ENCODE measurements at regions not wholly inside any gene's neighbourhood (a gene's known extent, or its start where the extent isn't known, plus 50 kb on each side); places are given as distances from the start of the nearest gene placed in this dataset.
"Not testable (repeated sequence)": the region's sequence is repeated elsewhere in the genome, so short reads cannot be mapped to it uniquely, and the experiment has no call there.

DNA sequence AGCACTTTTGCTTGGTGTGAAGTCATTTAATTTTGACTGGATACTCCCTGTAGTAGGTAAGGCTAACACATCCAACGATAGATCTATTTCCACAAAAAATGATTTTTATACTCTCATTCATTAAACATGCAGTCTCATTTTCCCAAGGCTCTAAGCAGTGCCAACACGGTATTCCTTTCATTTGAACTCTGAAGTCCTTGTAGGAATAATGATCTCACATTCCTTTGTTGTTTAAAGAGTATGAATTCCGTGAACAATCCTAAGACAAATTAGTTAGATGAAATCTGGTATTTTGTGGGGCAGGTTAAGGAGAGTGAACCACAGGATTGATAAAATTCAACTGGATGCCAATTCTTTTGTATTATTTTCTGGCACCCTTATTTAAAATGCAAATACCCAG lies 66.6 kb downstream of the LACC1 start:
- DNase-seq, result no peak

DNA sequence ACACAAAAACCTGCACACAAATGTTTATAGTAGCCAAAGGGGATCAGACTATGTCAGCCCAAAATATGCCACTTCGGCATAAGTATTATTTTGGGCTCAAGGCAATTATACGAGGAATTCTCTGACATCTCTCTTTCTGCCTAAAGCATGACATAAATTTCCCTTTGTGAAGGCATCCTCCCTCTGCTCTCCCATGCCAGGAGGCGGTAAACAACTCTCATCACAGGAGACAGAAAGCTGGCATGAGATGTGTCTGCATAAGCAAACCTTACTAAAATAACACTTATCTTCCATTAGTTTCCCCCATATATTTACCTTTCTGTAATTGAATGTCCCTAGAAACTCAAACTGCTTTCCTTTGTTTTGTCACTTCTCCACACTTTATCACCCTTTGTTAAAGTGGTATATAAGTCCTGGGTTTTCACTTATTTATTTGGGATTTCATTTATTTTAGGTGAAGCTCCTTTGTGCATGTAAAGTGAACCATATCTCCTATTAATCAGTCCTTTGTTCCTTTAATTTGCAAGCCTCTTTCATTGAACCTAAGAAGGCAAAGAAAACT lies 68.3 kb downstream of the LACC1 start:
- no peak for DNase-seq

DNA sequence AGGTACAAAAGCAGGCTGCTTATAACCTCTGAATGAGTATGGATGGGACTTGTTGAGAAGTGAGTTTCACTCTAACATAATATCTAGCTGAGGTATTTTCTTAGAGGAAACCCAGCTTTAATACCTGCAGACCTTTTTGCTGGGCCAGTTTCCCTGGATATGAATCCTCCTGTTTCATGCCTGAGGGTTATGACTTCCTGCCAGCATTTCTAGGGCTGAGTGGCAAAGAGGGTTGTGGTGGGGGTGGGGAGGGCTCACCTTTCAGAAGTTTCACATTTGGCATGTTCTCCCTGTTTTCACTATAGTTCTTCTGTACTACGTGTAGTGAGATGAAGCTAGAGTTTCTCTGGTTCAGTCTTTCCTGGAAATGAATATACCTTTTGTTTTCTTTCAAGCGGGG lies 73.7 kb downstream of the LACC1 start:
- no peak for DNase-seq

DNA sequence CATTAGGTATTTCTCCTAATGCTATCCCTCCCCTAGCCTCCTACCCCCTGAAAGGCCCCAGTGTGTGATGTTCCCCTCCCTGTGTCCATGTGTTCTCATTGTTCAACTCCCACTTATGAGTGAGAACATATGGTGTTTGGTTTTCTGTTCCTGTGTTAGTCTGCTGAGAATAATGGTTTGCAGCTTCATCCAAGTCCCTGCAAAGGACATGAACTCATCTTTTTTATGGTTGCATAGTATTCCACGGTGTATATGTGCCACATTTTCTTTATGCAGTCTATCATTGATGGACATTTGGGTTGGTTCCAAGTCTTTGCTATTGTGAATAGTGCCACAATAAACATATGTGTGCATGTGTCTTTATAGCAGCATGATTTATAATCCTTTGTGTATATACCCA lies 77.3 kb downstream of the LACC1 start:
- DNase-seq, result not testable (repeated sequence)

DNA sequence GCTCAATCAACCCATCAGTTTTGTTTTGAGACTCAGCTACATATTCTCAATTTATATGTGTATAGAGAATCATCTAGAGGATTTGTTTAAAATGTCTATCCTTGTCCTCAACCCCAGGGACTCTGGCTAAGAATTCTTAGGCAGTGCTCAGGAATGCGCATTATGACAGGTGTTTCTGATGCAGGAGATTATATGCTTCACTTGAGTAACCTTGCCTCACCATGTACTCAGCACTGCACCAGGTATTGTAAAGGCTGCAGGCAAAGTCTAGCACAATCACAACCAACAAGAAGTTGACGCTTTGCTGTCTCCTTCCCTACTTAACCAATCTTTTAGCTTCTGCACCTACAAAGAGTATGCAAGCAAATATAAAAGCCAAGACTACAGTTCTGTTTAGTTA lies 79.6 kb downstream of the LACC1 start:
- no peak for DNase-seq

DNA sequence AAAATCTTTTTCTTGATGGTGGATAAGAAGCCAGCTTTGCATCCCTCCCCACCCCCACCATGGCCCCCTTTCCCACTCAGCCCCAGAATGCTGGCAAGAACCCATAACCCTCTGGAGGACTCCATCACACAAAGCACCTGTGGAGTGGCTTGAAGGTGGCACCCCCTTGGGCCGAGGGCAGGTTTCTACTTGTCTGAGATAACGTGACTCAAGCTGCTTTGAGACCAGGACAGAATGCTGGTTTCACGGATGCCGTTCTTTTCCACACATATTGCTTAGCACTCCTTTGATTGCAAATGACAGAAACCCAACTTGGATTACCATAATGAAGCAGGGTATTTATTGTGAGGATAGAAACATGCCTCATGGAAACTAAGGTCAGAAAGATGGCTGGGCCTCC lies 82.2 kb downstream of the LACC1 start:
- no peak for DNase-seq

DNA sequence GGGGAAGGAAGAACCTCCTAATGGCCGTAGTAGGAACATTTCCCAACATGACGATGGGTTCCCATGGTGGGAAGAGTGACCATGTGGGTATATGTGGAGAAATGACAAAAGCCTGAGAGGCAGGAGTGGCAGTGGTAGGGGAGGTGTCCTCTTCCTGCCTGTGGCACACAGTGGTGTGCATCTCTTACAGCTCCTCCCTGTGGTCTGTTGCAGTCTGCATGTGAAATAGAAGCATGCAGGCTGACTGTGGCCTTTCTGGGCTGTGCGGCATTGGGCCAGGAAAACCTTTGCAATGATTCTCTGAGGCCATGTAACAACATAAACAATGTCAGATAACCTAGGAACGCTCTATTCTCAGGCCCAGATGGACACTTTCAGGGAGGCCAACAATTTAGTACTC lies 84.0 kb downstream of the LACC1 start:
- DNase-seq, result no peak

DNA sequence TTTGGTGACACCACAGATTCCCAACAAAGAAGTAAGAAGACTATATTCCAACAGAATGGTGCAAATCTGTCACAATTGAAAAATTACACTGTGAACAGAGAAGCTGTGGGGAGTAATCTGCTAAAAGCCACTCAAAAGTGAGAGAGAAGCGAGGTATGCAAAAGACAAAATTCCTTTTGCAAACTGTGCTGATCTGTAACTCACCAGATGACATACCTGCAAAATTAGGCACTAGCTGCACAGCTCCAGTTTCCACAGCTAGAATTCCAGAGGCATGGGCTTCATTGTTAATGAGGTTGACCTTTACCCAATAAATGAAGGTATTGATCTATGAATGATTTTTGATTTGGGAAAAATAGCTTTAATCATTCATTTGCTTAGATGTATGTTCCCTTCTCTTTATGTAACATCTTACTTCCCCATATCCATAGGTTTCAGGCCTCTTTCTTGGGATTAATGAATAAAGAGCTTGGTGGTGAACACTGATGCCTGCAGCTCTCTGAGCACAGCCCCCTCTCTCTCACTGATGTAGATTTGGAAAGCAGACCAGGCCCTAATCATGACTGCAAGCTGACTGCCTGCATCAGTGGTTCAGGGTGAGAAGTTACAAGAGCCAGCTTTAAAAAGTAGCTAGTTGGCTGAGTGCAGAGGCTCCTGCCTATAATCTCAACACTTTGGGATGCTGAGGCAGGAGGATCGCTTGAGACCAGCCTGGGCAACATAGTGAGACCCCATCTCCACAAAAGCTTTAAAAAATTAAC lies 85.2 kb downstream of the LACC1 start:
- no peak for DNase-seq

DNA sequence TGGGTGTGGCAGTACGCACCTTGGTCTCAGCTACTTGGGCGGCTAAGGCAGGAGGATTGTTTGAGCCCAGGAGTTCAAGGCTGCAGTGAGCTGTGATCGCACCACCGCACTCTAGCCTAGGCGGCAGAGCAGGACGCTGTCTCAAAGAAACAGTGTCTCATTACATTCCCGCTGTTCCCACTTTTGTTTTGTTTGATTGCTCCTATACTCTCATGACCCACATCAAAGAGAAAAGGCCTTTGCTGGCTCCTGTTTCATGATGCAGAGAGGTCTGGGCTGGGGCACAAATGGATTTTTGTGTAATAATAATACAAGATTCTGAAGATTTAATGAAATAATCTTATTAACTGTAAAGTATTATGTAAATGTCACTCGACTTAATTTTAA lies 85.7 kb downstream of the LACC1 start:
- DNase-seq, result no peak

DNA sequence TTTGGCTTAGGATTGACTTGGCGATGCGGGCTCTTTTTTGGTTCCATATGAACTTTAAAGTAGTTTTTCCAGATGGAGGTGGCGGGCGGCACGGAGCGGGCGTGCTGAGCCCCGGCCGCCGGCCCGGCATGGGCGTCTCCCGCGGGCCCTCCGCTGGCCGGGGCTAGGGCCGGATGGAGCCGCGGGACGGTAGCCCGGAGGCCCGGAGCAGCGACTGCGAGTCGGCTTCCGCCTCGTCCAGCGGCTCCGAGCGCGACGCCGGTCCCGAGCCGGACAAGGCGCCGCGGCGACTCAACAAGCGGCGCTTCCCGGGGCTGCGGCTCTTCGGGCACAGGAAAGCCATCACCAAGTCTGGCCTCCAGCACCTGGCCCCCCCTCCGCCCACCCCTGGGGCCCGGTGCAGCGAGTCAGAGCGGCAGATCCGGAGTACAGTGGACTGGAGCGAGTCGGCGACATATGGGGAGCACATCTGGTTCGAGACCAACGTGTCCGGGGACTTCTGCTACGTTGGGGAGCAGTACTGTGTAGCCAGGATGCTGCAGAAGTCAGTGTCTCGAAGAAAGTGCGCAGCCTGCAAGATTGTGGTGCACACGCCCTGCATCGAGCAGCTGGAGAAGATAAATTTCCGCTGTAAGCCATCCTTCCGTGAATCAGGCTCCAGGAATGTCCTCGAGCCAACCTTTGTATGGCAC lies 88.7 kb downstream of the LACC1 start:
- DNase-seq, result not testable (repeated sequence)

DNA sequence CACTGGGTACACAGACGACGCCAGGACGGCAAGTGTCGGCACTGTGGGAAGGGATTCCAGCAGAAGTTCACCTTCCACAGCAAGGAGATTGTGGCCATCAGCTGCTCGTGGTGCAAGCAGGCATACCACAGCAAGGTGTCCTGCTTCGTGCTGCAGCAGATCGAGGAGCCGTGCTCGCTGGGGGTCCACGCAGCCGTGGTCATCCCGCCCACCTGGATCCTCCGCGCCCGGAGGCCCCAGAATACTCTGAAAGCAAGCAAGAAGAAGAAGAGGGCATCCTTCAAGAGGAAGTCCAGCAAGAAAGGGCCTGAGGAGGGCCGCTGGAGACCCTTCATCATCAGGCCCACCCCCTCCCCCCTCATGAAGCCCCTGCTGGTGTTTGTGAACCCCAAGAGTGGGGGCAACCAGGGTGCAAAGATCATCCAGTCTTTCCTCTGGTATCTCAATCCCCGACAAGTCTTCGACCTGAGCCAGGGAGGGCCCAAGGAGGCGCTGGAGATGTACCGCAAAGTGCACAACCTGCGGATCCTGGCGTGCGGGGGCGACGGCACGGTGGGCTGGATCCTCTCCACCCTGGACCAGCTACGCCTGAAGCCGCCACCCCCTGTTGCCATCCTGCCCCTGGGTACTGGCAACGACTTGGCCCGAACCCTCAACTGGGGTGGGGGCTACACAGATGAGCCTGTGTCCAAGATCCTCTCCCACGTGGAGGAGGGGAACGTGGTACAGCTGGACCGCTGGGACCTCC lies 89.4 kb downstream of the LACC1 start:
- not testable (repeated sequence) for DNase-seq

DNA sequence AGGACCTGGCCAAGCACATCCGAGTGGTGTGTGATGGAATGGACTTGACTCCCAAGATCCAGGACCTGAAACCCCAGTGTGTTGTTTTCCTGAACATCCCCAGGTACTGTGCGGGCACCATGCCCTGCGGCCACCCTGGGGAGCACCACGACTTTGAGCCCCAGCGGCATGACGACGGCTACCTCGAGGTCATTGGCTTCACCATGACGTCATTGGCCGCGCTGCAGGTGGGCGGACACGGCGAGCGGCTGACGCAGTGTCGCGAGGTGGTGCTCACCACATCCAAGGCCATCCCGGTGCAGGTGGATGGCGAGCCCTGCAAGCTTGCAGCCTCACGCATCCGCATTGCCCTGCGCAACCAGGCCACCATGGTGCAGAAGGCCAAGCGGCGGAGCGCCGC lies 90.2 kb downstream of the LACC1 start:
- DNase-seq, result not testable (repeated sequence)

DNA sequence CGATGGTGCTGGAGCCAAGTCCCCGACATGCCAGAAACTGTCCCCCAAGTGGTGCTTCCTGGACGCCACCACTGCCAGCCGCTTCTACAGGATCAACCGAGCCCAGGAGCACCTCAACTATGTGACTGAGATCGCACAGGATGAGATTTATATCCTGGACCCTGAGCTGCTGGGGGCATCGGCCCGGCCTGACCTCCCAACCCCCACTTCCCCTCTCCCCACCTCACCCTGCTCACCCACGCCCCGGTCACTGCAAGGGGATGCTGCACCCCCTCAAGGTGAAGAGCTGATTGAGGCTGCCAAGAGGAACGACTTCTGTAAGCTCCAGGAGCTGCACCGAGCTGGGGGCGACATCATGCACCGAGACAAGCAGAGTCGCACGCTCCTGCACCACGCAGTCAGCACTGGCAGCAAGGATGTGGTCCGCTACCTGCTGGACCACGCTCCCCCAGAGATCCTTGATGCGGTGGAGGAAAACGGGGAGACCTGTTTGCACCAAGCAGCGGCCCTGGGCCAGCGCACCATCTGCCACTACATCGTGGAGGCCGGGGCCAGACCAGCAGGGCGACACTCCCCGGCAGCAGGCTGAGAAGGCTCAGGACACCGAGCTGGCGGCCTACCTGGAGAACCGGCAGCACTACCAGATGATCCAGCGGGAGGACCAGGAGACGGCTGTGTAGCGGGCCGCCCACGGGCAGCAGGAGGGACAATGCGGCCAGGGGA lies 91.0 kb downstream of the LACC1 start:
- DNase-seq, result not testable (repeated sequence)

DNA sequence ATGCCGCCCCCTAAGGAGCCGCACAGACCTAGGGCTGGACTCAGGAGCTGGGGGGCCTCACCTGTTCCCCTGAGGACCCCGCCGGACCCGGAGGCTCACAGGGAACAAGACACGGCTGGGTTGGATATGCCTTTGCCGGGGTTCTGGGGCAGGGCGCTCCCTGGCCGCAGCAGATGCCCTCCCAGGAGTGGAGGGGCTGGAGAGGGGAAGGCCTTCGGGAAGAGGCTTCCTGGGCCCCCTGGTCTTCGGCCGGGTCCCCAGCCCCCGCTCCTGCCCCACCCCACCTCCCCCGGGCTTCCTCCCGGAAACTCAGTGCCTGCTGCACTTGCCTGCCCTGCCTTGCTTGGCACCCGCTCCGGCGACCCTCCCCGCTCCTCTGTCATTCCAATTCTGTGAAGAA lies 91.6 kb downstream of the LACC1 start:
- not testable (repeated sequence) for DNase-seq

DNA sequence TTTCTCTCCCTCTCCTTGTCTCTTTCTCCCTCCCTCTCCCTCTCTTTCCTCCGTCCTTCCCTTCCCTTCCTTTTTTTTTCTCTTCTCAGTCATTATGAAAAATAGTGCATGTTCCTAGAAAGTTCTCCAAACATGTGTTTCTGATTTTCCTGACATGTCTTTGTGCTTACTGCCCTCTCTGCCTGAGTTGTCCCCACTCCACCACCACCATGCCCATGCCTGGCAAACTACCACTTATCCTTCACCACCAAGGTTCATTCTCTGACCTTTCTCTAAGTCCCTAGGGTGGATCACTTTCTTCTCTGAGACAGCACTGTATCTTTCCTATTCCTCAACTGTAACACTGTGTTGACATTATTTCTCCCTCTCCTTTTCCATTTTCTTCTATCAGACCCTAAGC lies 98.2 kb downstream of the LACC1 start:
- no peak for DNase-seq

DNA sequence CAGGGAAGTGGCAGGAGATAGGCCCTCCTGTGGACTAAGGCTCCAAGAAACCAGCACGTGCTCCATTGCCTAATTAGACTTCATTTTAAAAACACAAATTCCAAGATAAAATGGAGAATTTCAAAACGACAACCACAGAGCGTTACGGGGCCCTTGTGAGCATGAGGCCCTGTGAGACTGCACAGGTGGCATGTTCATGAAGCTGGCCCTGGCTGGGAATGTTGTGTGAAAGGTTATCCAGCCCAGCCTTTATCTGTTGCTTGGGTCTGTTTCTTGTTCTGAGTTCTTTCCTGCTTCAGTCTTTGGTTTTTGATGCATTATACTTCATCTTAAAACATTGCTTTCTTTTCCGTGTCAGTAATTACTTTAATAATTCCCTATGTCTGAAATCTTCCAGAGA lies 99.0 kb downstream of the LACC1 start:
- DNase-seq, result no peak

DNA sequence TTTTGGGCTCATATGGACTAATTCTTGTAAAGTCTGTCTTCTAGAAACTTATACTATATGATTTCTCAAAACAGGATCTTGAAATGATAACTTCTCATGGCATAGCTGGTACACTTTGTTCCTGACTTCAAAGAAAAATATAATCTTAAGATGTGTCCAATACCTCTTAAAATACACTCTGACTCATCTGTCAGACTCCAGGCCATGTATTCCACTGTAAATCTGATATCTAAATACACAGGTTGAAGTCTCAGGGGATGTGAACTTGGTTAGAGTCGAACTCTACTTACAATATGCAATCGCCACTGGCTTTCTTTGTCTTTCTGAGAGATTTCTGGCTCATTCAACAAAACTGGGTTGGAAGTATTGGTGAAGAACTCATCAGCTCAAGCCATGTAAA lies 99.8 kb downstream of the LACC1 start:
- DNase-seq, result no peak

DNA sequence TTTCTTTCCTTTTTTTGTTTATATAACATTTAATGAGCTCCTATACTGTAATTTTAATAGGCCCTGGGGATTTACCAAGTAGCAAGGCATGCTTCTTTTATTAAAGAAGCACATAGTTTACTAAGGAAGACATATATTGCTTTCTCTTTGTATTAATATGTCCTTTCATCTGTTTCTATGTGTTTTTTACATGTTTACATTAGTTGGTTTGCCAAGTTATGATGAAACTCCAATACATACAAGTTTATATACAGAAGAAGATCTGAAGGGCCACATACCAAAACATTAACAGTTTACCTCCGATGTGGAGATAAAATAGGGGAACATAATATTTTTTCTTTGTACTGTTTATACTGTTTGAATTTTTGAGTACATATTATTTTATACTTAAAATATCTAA lies 100.9 kb downstream of the LACC1 start:
- DNase-seq, result no peak

DNA sequence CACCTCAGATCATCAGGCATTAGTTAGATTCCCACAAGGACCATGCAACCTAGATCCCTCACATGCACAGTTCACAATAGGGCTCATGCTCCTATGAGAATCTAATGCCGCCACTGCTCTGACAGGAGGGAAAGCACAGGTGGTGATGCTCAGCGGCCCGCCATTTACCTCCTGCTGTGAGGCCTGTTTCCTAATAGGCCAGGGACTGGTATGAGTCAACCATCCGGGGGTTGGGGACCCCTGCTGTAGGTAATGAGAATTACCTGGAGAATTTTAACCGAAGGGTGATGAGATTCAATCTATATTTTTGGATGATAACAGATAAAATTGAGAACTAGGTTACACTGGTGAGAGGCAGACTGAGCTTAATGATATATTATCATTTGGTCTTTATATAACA lies 101.4 kb downstream of the LACC1 start:
- DNase-seq, result no peak

DNA sequence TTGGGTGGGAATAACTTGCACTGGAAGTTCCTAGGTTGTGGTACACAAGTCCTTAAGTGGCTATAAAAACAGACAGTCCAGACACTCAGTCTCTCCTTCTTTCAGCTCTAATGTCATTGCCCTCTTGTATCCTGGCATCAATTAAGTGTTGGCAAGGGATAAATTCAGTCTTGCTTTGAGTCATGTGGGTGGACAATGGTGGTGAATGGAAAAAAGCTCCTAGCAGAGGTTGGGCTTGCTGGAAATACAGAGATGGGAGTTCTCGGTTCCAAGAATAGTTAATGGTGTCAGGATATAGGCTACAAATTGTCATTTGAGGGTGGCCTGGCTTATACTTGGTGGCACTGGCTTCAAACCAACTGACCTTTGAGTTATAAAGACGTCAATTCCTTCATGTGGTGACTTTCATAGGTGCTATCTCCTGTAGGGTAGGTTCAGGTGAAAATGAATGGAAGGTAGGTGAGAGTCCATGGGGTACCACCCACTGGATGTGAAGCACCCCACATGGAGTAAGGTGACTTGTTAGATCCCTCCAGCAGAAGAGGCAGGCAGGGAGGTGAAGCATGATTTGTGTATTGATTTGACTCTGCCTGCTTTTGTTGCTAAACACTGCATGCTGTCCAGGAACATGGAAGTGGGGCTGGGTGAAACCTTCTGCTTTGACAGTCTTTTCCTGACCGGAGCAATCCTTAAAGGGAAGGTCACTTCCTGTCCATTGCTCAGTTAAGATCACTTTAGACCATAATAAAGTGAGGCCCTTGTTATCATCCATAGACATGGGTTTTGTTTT lies 102.0 kb downstream of the LACC1 start:
- DNase-seq, result no peak

DNA sequence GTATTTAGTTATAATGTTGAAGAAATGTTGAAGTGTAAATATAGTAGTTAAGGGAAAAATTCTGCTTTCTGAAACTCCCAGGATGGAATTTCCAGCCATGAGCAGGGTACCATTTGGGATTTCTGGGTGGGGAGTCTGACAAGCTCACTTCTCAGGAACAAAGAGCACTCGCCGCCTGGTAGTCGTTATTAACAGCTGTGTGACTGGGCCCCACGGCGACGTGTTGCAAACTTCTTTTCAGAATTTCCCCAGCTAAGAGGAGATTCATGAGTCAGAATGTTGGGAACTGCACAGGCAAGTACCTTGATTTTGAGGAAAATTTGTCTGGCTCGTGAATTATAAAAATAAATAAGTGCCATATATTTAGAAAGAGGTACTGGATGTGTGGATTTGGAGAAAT lies 103.7 kb downstream of the LACC1 start:
- no peak for DNase-seq

DNA sequence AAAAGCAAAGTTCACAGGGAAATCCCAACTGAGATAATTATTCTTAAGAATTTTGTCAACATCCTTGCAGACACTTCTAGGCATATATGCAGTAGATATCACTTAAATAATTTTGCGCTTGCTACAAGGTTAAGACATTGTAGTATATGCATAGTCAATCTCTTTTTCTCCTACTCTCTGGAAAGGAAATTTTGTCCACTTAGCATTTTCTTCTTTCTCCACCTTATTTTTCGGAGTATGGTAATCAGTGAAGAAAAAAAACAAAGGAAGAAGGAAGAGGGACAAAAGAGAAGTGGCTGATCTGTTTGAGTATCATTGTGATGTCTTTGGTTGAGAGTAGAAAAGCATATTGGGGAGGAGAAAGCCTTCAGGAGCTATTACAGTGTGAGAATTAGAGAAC lies 104.6 kb downstream of the LACC1 start:
- DNase-seq, result no peak

All from stimulated activated CD4-positive, alpha-beta T cell treated with anti-CD3 and anti-CD28 coated beads, Interleukin-1b, Interleukin-23, amount 100 ng/mL, for 48 hours (primary cell).